ENCODE measurements at regions not wholly inside any gene's neighbourhood (a gene's known extent, or its start where the extent isn't known, plus 50 kb on each side); places are given as distances from the start of the nearest gene placed in this dataset.
A peak's percentile ranks its signal among the peaks of the same experiment; 100 is the strongest.
"Not testable (repeated sequence)": the region's sequence is repeated elsewhere in the genome, so short reads cannot be mapped to it uniquely, and the experiment has no call there.

- DNase-seq (ENCODE audit: extremely low read depth in 1 of 11, low read depth in 9 of 11, low spot score in 4 of 11): no peak
These were observed 190.7 kb upstream of the PDE4D start for GRCh38 chr5:60084226-60084625.

- DNase-seq (ENCODE audit: extremely low read depth in 1 of 11, low read depth in 9 of 11, low spot score in 4 of 11): no peak
These were observed 183.8 kb upstream of the PDE4D start for GRCh38 chr5:60077292-60077691.

- DNase-seq (ENCODE audit: extremely low read depth in 1 of 11, low read depth in 9 of 11, low spot score in 4 of 11): no peak
These were observed 183.2 kb upstream of the PDE4D start for GRCh38 chr5:60076746-60077145.

- DNase-seq (ENCODE audit: extremely low read depth in 1 of 11, low read depth in 9 of 11, low spot score in 4 of 11): no peak
These were observed 173.0 kb upstream of the PDE4D start for GRCh38 chr5:60066502-60066901.

GRCh38 chr5:60060389-60060788, 166.9 kb upstream of the PDE4D start:
- peak in 2 of 11 donors; percentile 2 to 5 for DNase-seq (ENCODE audit: extremely low read depth in 1 of 11, low read depth in 9 of 11, low spot score in 4 of 11)

- no peak for DNase-seq (ENCODE audit: extremely low read depth in 1 of 11, low read depth in 9 of 11, low spot score in 4 of 11)
These were observed 162.7 kb upstream of the PDE4D start for GRCh38 chr5:60056191-60056590.

- DNase-seq (ENCODE audit: extremely low read depth in 1 of 11, low read depth in 9 of 11, low spot score in 4 of 11): no peak
These were observed 161.6 kb upstream of the PDE4D start for GRCh38 chr5:60055168-60055567.

GRCh38 chr5:60041996-60042664, 148.6 kb upstream of the PDE4D start:
- DNase-seq (ENCODE audit: extremely low read depth in 1 of 11, low read depth in 9 of 11, low spot score in 4 of 11): not testable (repeated sequence)

- not testable (repeated sequence) for DNase-seq (ENCODE audit: extremely low read depth in 1 of 11, low read depth in 9 of 11, low spot score in 4 of 11)
These were observed 148.0 kb upstream of the PDE4D start for GRCh38 chr5:60041508-60041907.

GRCh38 chr5:60036192-60036938, 142.8 kb upstream of the PDE4D start:
- DNase-seq (ENCODE audit: extremely low read depth in 1 of 11, low read depth in 9 of 11, low spot score in 4 of 11): peak in 1 of 11 donors; percentile 2

- no peak for DNase-seq (ENCODE audit: extremely low read depth in 1 of 11, low read depth in 9 of 11, low spot score in 4 of 11)
These were observed 132.6 kb upstream of the PDE4D start for GRCh38 chr5:60026161-60026560.

- DNase-seq (ENCODE audit: extremely low read depth in 1 of 11, low read depth in 9 of 11, low spot score in 4 of 11): no peak
These were observed 130.6 kb upstream of the PDE4D start for GRCh38 chr5:60024104-60024503.

- no peak for DNase-seq (ENCODE audit: extremely low read depth in 1 of 11, low read depth in 9 of 11, low spot score in 4 of 11)
These were observed 129.7 kb upstream of the PDE4D start for GRCh38 chr5:60023255-60023654.

GRCh38 chr5:60020457-60020856, 126.9 kb upstream of the PDE4D start:
- no peak for DNase-seq (ENCODE audit: extremely low read depth in 1 of 11, low read depth in 9 of 11, low spot score in 4 of 11)

GRCh38 chr5:60018960-60019359, 125.4 kb upstream of the PDE4D start:
- DNase-seq (ENCODE audit: extremely low read depth in 1 of 11, low read depth in 9 of 11, low spot score in 4 of 11): not testable (repeated sequence)

GRCh38 chr5:60018091-60018490, 124.6 kb upstream of the PDE4D start:
- no peak for DNase-seq (ENCODE audit: extremely low read depth in 1 of 11, low read depth in 9 of 11, low spot score in 4 of 11)

- DNase-seq (ENCODE audit: extremely low read depth in 1 of 11, low read depth in 9 of 11, low spot score in 4 of 11): no peak
These were observed 120.8 kb upstream of the PDE4D start for GRCh38 chr5:60014331-60014730.

GRCh38 chr5:60010853-60011252, 117.3 kb upstream of the PDE4D start:
- DNase-seq (ENCODE audit: extremely low read depth in 1 of 11, low read depth in 9 of 11, low spot score in 4 of 11): no peak

GRCh38 chr5:60010328-60010727, 116.8 kb upstream of the PDE4D start:
- no peak for DNase-seq (ENCODE audit: extremely low read depth in 1 of 11, low read depth in 9 of 11, low spot score in 4 of 11)

GRCh38 chr5:60007729-60008128, 114.2 kb upstream of the PDE4D start:
- no peak for DNase-seq (ENCODE audit: extremely low read depth in 1 of 11, low read depth in 9 of 11, low spot score in 4 of 11)

- DNase-seq (ENCODE audit: extremely low read depth in 1 of 11, low read depth in 9 of 11, low spot score in 4 of 11): no peak
These were observed 105.5 kb upstream of the PDE4D start for GRCh38 chr5:59999056-59999455.

Data from renal cortex interstitium (tissue), 11 donors.